ENCODE measurements at regions not wholly inside any gene's neighbourhood (a gene's known extent, or its start where the extent isn't known, plus 50 kb on each side); places are given as distances from the start of the nearest gene placed in this dataset.
"Not testable (repeated sequence)": the region's sequence is repeated elsewhere in the genome, so short reads cannot be mapped to it uniquely, and the experiment has no call there.

DNA sequence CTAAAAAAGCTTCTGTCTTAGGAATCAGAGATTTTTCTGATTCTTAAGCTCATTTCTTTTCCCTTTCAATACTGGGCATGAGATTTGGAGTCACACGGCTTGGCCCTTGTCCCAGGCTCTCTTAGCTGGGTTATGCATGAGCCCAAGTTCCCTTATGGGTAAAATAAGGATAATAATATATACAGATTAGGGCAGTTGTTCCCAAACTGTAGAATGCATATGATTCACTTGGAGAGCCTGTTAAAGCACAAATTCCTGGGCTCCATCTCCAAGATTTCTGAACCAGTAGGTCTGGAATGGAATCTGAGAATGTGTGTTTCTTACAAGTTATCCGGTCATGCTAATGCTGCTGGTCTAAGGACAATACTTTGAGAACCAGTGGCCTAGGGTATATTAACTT, 154.0 kb downstream of the REEP3 start:
- no peak for DNase-seq (ENCODE audit: low spot score)

DNA sequence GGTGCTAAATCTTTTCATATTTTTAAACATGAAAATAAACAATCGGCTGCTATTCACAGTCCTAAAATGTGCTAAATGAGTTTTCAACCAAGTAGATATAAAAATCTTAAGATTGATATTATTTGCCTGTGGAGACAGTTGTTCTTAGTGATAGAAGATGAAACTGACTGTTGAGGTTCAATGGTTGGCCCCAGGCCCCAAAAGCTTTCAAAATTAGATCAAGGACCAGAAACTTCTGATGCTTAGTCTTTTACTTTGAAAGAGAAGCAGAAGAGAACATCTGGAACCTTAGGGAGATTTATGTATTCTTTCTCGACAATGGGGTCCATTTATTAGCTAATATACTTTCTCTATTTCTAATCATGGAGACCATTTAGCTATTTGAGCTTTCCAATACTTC, 155.8 kb downstream of the REEP3 start:
- H3K27ac ChIP-seq (replicated peaks; ENCODE audit: low read length) = no peak overlapping the region
- no peaks in the 10 kb centered on the region for H3K4me1 ChIP-seq (ENCODE audit: control insufficient read depth in 2 of 2, insufficient read depth in 1 of 2, low read depth in 1 of 2, low read length in 2 of 2)
- H3K23ac ChIP-seq (ENCODE audit: low read depth, low read length, poor library complexity) = no peak overlapping the region
- H3K4me3 ChIP-seq (ENCODE audit: low read length in 2 of 2) = no peak overlapping the region
- H3K79me1 ChIP-seq (ENCODE audit: low read depth, low read length) = no peaks in the 10 kb centered on the region
- H2BK15ac ChIP-seq (ENCODE audit: low read length) = no peak overlapping the region
- DNase-seq (ENCODE audit: low spot score) = no peak
- H3K27me3 ChIP-seq (ENCODE audit: control insufficient read depth in 3 of 3, insufficient read depth in 3 of 3, low read depth in 1 of 3, low read length in 3 of 3) = no peaks in the 10 kb centered on the region
- H3K4ac ChIP-seq (ENCODE audit: low read length) = no peak overlapping the region
- H3K4me2 ChIP-seq (ENCODE audit: insufficient read depth, low read length, poor library complexity, severe bottlenecking) = no peak overlapping the region
- no CpG with 5 or more reads among the region's 2 CpGs for WGBS, 2 donors (ENCODE audit: extremely low coverage in 2 of 2, insufficient read length in 2 of 2, insufficient replicate concordance in 1 of 2)
- no peak overlapping the region for H2BK12ac ChIP-seq (ENCODE audit: low read length)
- no peak overlapping the region for H2BK120ac ChIP-seq (ENCODE audit: low read depth, low read length)
- no peaks in the 10 kb centered on the region for H3K9me3 ChIP-seq (replicated peaks in 1 of 2; ENCODE audit: control insufficient read depth in 2 of 2, insufficient read depth in 1 of 2, low read depth in 1 of 2, low read length in 2 of 2)
- no peak overlapping the region for H4K91ac ChIP-seq (ENCODE audit: low read depth, low read length, poor library complexity)
- H3K36me3 ChIP-seq (replicated peaks in 1 of 2; ENCODE audit: control insufficient read depth in 2 of 2, insufficient read depth in 2 of 2, low read length in 2 of 2) = no peaks in the 10 kb centered on the region
- no peak overlapping the region for H2AFZ ChIP-seq (ENCODE audit: low read length)
- H3K18ac ChIP-seq (ENCODE audit: low read length) = no peak overlapping the region
- H4K8ac ChIP-seq (ENCODE audit: low read depth, low read length) = no peak overlapping the region
- H3K14ac ChIP-seq (ENCODE audit: low read length) = no peak overlapping the region
- no peak overlapping the region for H2BK5ac ChIP-seq (ENCODE audit: low read length)
- H2AK5ac ChIP-seq (ENCODE audit: low read depth, low read length) = no peak overlapping the region
- no peak overlapping the region for H3K9ac ChIP-seq (ENCODE audit: low read depth, low read length, poor library complexity)

More for the DNA sequence above, 154.0 kb downstream of the REEP3 start:
- Histone ChIP-seq H3K9ac (ENCODE audit: low read depth, low read length, poor library complexity) (no peak overlapping the region), H3K79me1 (ENCODE audit: low read depth, low read length) (no peaks in the 10 kb centered on the region), H2AFZ (ENCODE audit: low read length) (no peak overlapping the region), H3K4me1 (ENCODE audit: control insufficient read depth in 2 of 2, insufficient read depth in 1 of 2, low read depth in 1 of 2, low read length in 2 of 2) (peaks cover 0 to 8% of the 10 kb centered on the region in 2 donors), H3K14ac (ENCODE audit: low read length) (no peak overlapping the region), H3K27me3 (ENCODE audit: control insufficient read depth in 3 of 3, insufficient read depth in 3 of 3, low read depth in 1 of 3, low read length in 3 of 3) (no peaks in the 10 kb centered on the region), H2BK5ac (ENCODE audit: low read length) (no peak overlapping the region), H3K27ac (replicated peaks; ENCODE audit: low read length) (no peak overlapping the region), H3K23ac (ENCODE audit: low read depth, low read length, poor library complexity) (no peak overlapping the region), H3K4me2 (ENCODE audit: insufficient read depth, low read length, poor library complexity, severe bottlenecking) (no peak overlapping the region), H2BK15ac (ENCODE audit: low read length) (no peak overlapping the region), H4K91ac (ENCODE audit: low read depth, low read length, poor library complexity) (no peak overlapping the region), H2BK12ac (ENCODE audit: low read length) (no peak overlapping the region), H3K18ac (ENCODE audit: low read length) (no peak overlapping the region), H3K9me3 (replicated peaks in 1 of 2; ENCODE audit: control insufficient read depth in 2 of 2, insufficient read depth in 1 of 2, low read depth in 1 of 2, low read length in 2 of 2) (no peaks in the 10 kb centered on the region), H3K4me3 (ENCODE audit: low read length in 2 of 2) (no peak overlapping the region), H2AK5ac (ENCODE audit: low read depth, low read length) (no peak overlapping the region), H4K8ac (ENCODE audit: low read depth, low read length) (no peak overlapping the region), H2BK120ac (ENCODE audit: low read depth, low read length) (no peak overlapping the region), H3K4ac (ENCODE audit: low read length) (no peak overlapping the region), H3K36me3 (replicated peaks in 1 of 2; ENCODE audit: control insufficient read depth in 2 of 2, insufficient read depth in 2 of 2, low read length in 2 of 2) (no peaks in the 10 kb centered on the region)
- no CpG with 5 or more reads among the region's 2 CpGs for WGBS, 2 donors (ENCODE audit: extremely low coverage in 2 of 2, insufficient read length in 2 of 2, insufficient replicate concordance in 1 of 2)

DNA sequence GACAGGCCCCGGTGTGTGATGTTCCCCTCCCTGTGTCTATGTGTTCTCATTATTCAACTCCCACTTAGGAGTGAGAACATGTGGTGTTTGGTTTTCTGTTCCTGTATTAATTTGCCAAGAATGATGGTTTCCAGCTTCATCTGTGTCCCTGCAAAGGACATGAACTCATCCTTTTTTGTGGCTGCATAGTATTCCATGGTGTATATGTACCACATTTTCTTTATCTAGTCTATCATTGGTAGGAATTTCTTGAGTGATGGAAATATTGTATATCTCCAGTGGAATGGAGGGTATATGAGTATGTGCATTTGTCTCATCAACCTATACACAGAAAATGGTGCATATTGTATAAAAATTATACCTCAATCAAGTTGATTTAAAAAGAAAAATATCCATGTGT, 159.3 kb downstream of the REEP3 start:
- not testable (repeated sequence) for H3K9me3 ChIP-seq (replicated peaks in 1 of 2; ENCODE audit: control insufficient read depth in 2 of 2, insufficient read depth in 1 of 2, low read depth in 1 of 2, low read length in 2 of 2); H3K27me3 ChIP-seq (ENCODE audit: control insufficient read depth in 3 of 3, insufficient read depth in 3 of 3, low read depth in 1 of 3, low read length in 3 of 3); H3K27ac ChIP-seq (replicated peaks; ENCODE audit: low read length); H2AK5ac ChIP-seq (ENCODE audit: low read depth, low read length); H3K4me2 ChIP-seq (ENCODE audit: insufficient read depth, low read length, poor library complexity, severe bottlenecking); H2AFZ ChIP-seq (ENCODE audit: low read length); H2BK15ac ChIP-seq (ENCODE audit: low read length); H2BK120ac ChIP-seq (ENCODE audit: low read depth, low read length); H4K91ac ChIP-seq (ENCODE audit: low read depth, low read length, poor library complexity); H3K18ac ChIP-seq (ENCODE audit: low read length); H3K4me1 ChIP-seq (ENCODE audit: control insufficient read depth in 2 of 2, insufficient read depth in 1 of 2, low read depth in 1 of 2, low read length in 2 of 2); H3K4ac ChIP-seq (ENCODE audit: low read length); H2BK5ac ChIP-seq (ENCODE audit: low read length); H3K14ac ChIP-seq (ENCODE audit: low read length); DNase-seq (ENCODE audit: low spot score); H3K4me3 ChIP-seq (ENCODE audit: low read length in 2 of 2); H3K79me1 ChIP-seq (ENCODE audit: low read depth, low read length); H3K23ac ChIP-seq (ENCODE audit: low read depth, low read length, poor library complexity); H3K9ac ChIP-seq (ENCODE audit: low read depth, low read length, poor library complexity); H4K8ac ChIP-seq (ENCODE audit: low read depth, low read length); H2BK12ac ChIP-seq (ENCODE audit: low read length); H3K36me3 ChIP-seq (replicated peaks in 1 of 2; ENCODE audit: control insufficient read depth in 2 of 2, insufficient read depth in 2 of 2, low read length in 2 of 2)
- WGBS, 2 donors (ENCODE audit: extremely low coverage in 2 of 2, insufficient read length in 2 of 2, insufficient replicate concordance in 1 of 2) = no CpG with 5 or more reads among the region's 1 CpG

DNA sequence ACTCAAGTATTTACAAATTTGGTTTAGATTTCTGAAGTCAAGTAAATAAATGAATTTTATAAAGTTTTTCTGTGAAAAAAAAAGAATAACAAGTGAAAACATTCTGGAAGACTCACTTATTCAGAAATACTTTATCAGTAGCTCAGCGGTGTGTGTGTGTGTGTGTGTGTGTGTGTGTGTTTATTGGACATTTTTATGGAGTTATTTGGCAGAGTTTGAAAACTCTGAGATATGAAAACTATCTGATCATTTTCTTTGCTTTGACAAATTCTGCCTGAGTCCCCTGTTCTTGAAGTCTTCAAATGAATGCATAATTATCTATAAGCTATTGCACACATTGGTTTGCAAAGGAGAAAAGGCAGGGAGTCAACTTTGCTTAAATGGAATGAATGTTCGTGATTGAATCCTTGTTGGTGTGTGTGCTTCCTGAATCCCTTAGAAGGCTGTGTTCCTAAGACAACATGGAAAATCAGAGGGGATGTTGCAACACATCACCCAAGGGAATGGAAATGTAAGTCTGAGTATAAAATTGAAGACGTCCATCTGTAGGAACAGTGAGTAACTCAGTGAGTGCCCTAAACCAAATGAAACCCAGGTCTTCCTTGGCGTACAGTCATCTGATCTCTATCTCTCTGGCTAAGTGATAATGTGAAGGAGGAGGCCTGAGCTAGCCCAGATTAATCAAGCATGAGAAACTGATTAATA, 160.9 kb downstream of the REEP3 start:
- Histone ChIP-seq H3K4me3 (ENCODE audit: low read length in 2 of 2) (no peak overlapping the region), H3K4ac (ENCODE audit: low read length) (no peak overlapping the region), H3K79me1 (ENCODE audit: low read depth, low read length) (no peaks in the 10 kb centered on the region), H3K9me3 (replicated peaks in 1 of 2; ENCODE audit: control insufficient read depth in 2 of 2, insufficient read depth in 1 of 2, low read depth in 1 of 2, low read length in 2 of 2) (no peaks in the 10 kb centered on the region), H2BK5ac (ENCODE audit: low read length) (no peak overlapping the region), H3K27ac (replicated peaks; ENCODE audit: low read length) (no peak overlapping the region), H3K27me3 (ENCODE audit: control insufficient read depth in 3 of 3, insufficient read depth in 3 of 3, low read depth in 1 of 3, low read length in 3 of 3) (no peaks in the 10 kb centered on the region), H2BK120ac (ENCODE audit: low read depth, low read length) (no peak overlapping the region), H3K9ac (ENCODE audit: low read depth, low read length, poor library complexity) (no peak overlapping the region), H3K23ac (ENCODE audit: low read depth, low read length, poor library complexity) (no peak overlapping the region), H2AFZ (ENCODE audit: low read length) (no peak overlapping the region), H4K8ac (ENCODE audit: low read depth, low read length) (no peak overlapping the region), H3K36me3 (replicated peaks in 1 of 2; ENCODE audit: control insufficient read depth in 2 of 2, insufficient read depth in 2 of 2, low read length in 2 of 2) (no peaks in the 10 kb centered on the region), H3K18ac (ENCODE audit: low read length) (no peak overlapping the region), H4K91ac (ENCODE audit: low read depth, low read length, poor library complexity) (no peak overlapping the region), H2BK15ac (ENCODE audit: low read length) (no peak overlapping the region), H3K4me1 (ENCODE audit: control insufficient read depth in 2 of 2, insufficient read depth in 1 of 2, low read depth in 1 of 2, low read length in 2 of 2) (no peaks in the 10 kb centered on the region), H3K14ac (ENCODE audit: low read length) (no peak overlapping the region), H3K4me2 (ENCODE audit: insufficient read depth, low read length, poor library complexity, severe bottlenecking) (no peak overlapping the region), H2AK5ac (ENCODE audit: low read depth, low read length) (no peak overlapping the region), H2BK12ac (ENCODE audit: low read length) (no peak overlapping the region)
- WGBS, 2 donors (ENCODE audit: extremely low coverage in 2 of 2, insufficient read length in 2 of 2, insufficient replicate concordance in 1 of 2) = no CpG with 5 or more reads among the region's 4 CpGs
- no peak for DNase-seq (ENCODE audit: low spot score)

Measured in neuronal stem cell (in vitro differentiated cells).